ENCODE measurements at regions not wholly inside any gene's neighbourhood (a gene's known extent, or its start where the extent isn't known, plus 50 kb on each side); places are given as distances from the start of the nearest gene placed in this dataset.
"Not testable (repeated sequence)": the region's sequence is repeated elsewhere in the genome, so short reads cannot be mapped to it uniquely, and the experiment has no call there.

GRCh38 chr16:31674686-31675085 lies 147.0 kb downstream of the AHSP start:
- no peaks in the 10 kb centered on the region for H3K9me3 ChIP-seq
- DNase-seq (no peak), ATAC-seq (ENCODE audit: low FRiP score in 2 of 2) (no peak)
- no peak overlapping the region for H3K4me3 ChIP-seq
- H3K27ac ChIP-seq, result no peak overlapping the region
- H3K36me3 ChIP-seq, result no peaks in the 10 kb centered on the region
- no peaks in the 10 kb centered on the region for H3K27me3 ChIP-seq
- WGBS, 2 donors, result 61 to 62% methylated on average over 1 of the region's 1 CpG
- no peaks in the 10 kb centered on the region for H3K4me1 ChIP-seq
- TF ChIP-seq POLR2AphosphoS5 (IDR thresholded peaks at IDR 0.05), result no peak

GRCh38 chr16:31676731-31677130 lies 149.0 kb downstream of the AHSP start:
- no peak overlapping the region for H3K4me3 ChIP-seq
- no peak for DNase-seq
- H3K9me3 ChIP-seq, result no peaks in the 10 kb centered on the region
- H3K36me3 ChIP-seq, result no peaks in the 10 kb centered on the region
- ATAC-seq (ENCODE audit: low FRiP score in 2 of 2), result no peak
- H3K27me3 ChIP-seq, result no peaks in the 10 kb centered on the region
- TF ChIP-seq EP300 (IDR thresholded peaks at IDR 0.05) (no peak), CTCF (IDR thresholded peaks at IDR 0.05) (no peak), POLR2A (IDR thresholded peaks at IDR 0.05) (no peak), POLR2AphosphoS5 (IDR thresholded peaks at IDR 0.05) (no peak)
- H3K27ac ChIP-seq, result no peak overlapping the region
- no peaks in the 10 kb centered on the region for H3K4me1 ChIP-seq

GRCh38 chr16:31678649-31679325 lies 151.1 kb downstream of the AHSP start:
- Histone ChIP-seq H3K4me3 (no peak overlapping the region), H3K27ac (no peak overlapping the region), H3K9me3 (no peaks in the 10 kb centered on the region), H3K4me1 (no peaks in the 10 kb centered on the region), H3K36me3 (no peaks in the 10 kb centered on the region), H3K27me3 (no peaks in the 10 kb centered on the region)
- DNase-seq (no peak), ATAC-seq (ENCODE audit: low FRiP score in 2 of 2) (no peak)
- WGBS, 2 donors, result 62% methylated on average over 7 of the region's 7 CpGs
- no peak for TF ChIP-seq POLR2A (IDR thresholded peaks at IDR 0.05)
- no peak for TF ChIP-seq EP300 (IDR thresholded peaks at IDR 0.05)
- no peak for TF ChIP-seq POLR2AphosphoS5 (IDR thresholded peaks at IDR 0.05)
- TF ChIP-seq CTCF (IDR thresholded peaks at IDR 0.05), result no peak

GRCh38 chr16:31689331-31689730 lies 161.6 kb downstream of the AHSP start:
- not testable (repeated sequence) for H3K27me3 ChIP-seq; H3K27ac ChIP-seq; H3K9me3 ChIP-seq; H3K4me3 ChIP-seq; DNase-seq; H3K4me1 ChIP-seq; ATAC-seq (ENCODE audit: low FRiP score in 2 of 2); H3K36me3 ChIP-seq
- WGBS, 2 donors, result 69 to 84% methylated on average over 2 of the region's 2 CpGs

- not testable (repeated sequence) for DNase-seq; H3K27ac ChIP-seq; H3K4me3 ChIP-seq; H3K4me1 ChIP-seq; H3K27me3 ChIP-seq; H3K36me3 ChIP-seq; H3K9me3 ChIP-seq; ATAC-seq (ENCODE audit: low FRiP score in 2 of 2)
- 87 to 89% methylated on average over 3 of the region's 3 CpGs for WGBS, 2 donors
Observed at GRCh38 chr16:31692338-31692737, 164.6 kb downstream of the AHSP start.

GRCh38 chr16:31693733-31694132 lies 166.0 kb downstream of the AHSP start:
- TF ChIP-seq EP300 (IDR thresholded peaks at IDR 0.05) (no peak), POLR2AphosphoS5 (IDR thresholded peaks at IDR 0.05) (no peak), CTCF (IDR thresholded peaks at IDR 0.05) (no peak), POLR2A (IDR thresholded peaks at IDR 0.05) (no peak)
- Histone ChIP-seq H3K4me3 (no peak overlapping the region), H3K27me3 (no peaks in the 10 kb centered on the region), H3K9me3 (no peaks in the 10 kb centered on the region), H3K27ac (no peak overlapping the region), H3K4me1 (no peaks in the 10 kb centered on the region), H3K36me3 (no peaks in the 10 kb centered on the region)
- ATAC-seq (ENCODE audit: low FRiP score in 2 of 2), result no peak
- DNase-seq, result no peak
- 95 to 96% methylated on average over 6 of the region's 6 CpGs for WGBS, 2 donors
